ENCODE measurements at regions not wholly inside any gene's neighbourhood (a gene's known extent, or its start where the extent isn't known, plus 50 kb on each side); places are given as distances from the start of the nearest gene placed in this dataset.

DNA sequence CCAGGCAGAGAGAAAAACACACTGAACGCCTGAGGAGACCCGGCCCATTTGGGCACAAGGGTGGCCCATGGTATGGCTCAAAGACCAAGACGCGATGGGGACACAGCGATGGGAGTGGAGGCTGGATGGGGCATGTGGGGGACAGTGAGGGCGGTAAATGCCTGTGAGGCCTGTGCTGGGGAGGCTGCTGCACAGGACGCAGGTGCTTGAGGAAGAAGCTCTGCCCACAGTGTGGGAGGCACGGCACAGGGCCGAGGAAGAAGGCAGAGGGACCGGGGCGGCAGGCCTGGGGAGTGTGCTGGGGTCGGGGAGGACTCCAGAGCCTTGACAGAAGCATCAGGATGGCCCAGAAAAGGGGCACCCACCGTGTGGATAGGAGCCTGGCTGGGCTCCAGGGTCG is 75.9 kb upstream of the WNT11 start:
- Histone ChIP-seq H3K27me3 (ENCODE audit: control insufficient read depth, insufficient read depth, low read length) (peaks cover 62% of the 10 kb centered on the region), H3K9ac (ENCODE audit: low read depth, low read length) (no peak overlapping the region)

DNA sequence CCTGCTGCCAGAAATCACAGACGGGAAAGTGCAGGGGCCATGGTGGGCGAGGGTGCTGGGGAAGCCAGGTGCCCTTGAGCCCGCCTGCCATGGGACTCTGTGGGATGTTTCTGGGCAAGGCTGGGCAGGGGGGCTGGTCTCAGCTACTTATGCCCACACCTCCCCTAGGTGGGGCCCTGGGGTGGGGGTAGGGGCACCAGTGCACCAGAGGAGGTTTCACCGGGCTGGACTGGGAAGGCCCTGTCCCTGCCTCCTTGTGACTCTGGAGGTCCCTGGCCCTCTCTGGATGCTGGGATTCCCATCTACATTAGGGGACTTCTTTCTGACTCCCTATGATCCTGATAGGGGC is 75.2 kb upstream of the WNT11 start:
- Histone ChIP-seq H3K4me2 (ENCODE audit: low read length) (no peak overlapping the region), H3K27me3 (ENCODE audit: control insufficient read depth, insufficient read depth, low read length) (peaks cover 65% of the 10 kb centered on the region), H3K4me1 (ENCODE audit: control insufficient read depth, insufficient read depth, low read length) (no peaks in the 10 kb centered on the region), H3K4me3 (ENCODE audit: low read length) (no peak overlapping the region), H3K9ac (ENCODE audit: low read depth, low read length) (no peak overlapping the region), H3K9me3 (replicated peaks; ENCODE audit: low read length) (no peaks in the 10 kb centered on the region), H3K36me3 (ENCODE audit: insufficient read depth, low read length) (no peaks in the 10 kb centered on the region)

More for the DNA sequence above, 75.9 kb upstream of the WNT11 start:
- Histone ChIP-seq H3K4me1 (ENCODE audit: control insufficient read depth, insufficient read depth, low read length) (no peaks in the 10 kb centered on the region), H3K36me3 (ENCODE audit: insufficient read depth, low read length) (no peaks in the 10 kb centered on the region), H3K9me3 (replicated peaks; ENCODE audit: low read length) (no peaks in the 10 kb centered on the region), H3K4me3 (ENCODE audit: low read length) (no peak overlapping the region), H3K4me2 (ENCODE audit: low read length) (no peak overlapping the region)

DNA sequence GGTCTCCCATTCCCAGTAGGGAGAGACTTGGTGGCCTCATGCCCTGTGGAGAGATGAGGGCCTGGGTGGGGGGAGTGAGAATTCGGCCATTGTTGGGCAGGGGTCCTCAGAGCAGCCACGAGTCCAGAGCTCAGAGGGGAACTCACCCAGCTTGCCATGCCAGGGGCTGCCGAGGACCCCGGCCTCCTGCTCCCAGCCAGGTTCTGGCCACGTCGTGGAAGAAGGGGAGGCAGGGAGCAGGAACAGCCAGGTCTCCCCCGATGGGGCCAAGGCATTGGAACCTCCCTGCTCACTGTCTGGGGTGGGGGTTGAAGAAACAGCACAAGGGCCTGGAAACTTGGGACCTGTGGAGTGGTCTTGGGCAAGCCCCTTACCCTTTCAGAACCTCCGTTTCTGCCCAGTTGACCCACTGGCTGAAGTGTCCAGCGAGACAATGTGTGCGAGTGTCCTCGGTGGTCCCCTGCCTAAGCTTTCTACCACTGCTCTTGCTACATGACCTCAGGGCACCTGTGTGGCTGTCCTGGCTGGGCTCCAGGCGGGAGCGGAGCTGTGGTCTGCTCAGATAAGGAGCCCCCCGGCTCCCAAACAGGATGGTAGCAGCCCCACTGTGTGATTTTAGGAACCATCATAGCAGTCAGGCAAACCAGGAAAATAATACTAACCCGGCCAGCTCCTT is 74.7 kb upstream of the WNT11 start:
- Histone ChIP-seq H3K9ac (ENCODE audit: low read depth, low read length) (no peak overlapping the region), H3K36me3 (ENCODE audit: insufficient read depth, low read length) (no peaks in the 10 kb centered on the region), H3K4me3 (ENCODE audit: low read length) (no peak overlapping the region), H3K9me3 (replicated peaks; ENCODE audit: low read length) (no peaks in the 10 kb centered on the region), H3K4me1 (ENCODE audit: control insufficient read depth, insufficient read depth, low read length) (no peaks in the 10 kb centered on the region), H3K27me3 (ENCODE audit: control insufficient read depth, insufficient read depth, low read length) (peaks cover 68% of the 10 kb centered on the region), H3K4me2 (ENCODE audit: low read length) (no peak overlapping the region)

DNA sequence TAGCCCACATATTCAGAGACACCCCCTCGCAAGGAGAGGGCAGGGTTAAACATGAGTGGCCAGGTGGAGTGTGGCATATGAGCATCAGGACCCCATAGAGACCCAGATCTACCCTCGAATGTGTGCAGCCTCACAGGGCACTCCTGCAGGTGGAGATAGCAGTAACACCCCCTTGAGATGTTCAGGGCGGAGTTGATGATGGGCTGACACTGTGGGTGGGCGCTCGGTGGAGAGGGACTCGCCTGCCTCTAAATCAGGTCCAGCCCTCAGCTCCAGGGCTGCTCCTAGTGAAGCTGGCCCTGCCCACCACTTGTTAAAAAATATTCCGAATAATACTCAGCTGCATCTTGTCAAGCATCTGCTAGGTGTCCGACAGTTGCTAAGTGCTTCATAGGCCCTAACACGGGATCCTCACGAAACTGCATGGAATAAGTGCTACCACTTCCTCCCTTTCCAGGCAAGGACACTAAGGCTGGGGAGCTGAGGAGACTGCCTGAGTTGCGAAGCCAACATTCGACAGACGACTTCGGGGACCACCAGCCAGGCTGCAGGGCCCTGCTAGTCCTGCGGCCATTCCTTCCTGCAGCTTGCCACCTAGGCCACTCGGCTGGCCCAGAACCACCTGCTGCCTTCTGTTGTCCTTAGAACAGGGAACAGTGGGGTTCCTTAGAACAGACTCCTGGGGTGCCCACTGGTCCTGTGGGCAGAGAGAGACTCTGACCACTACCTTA is 74.0 kb upstream of the WNT11 start:
- H3K9me3 ChIP-seq (replicated peaks; ENCODE audit: low read length), result no peaks in the 10 kb centered on the region
- H3K27me3 ChIP-seq (ENCODE audit: control insufficient read depth, insufficient read depth, low read length), result peaks cover 68% of the 10 kb centered on the region
- H3K4me3 ChIP-seq (ENCODE audit: low read length), result no peak overlapping the region
- no peaks in the 10 kb centered on the region for H3K4me1 ChIP-seq (ENCODE audit: control insufficient read depth, insufficient read depth, low read length)
- no peaks in the 10 kb centered on the region for H3K36me3 ChIP-seq (ENCODE audit: insufficient read depth, low read length)
- H3K4me2 ChIP-seq (ENCODE audit: low read length), result no peak overlapping the region
- no peak overlapping the region for H3K9ac ChIP-seq (ENCODE audit: low read depth, low read length)

DNA sequence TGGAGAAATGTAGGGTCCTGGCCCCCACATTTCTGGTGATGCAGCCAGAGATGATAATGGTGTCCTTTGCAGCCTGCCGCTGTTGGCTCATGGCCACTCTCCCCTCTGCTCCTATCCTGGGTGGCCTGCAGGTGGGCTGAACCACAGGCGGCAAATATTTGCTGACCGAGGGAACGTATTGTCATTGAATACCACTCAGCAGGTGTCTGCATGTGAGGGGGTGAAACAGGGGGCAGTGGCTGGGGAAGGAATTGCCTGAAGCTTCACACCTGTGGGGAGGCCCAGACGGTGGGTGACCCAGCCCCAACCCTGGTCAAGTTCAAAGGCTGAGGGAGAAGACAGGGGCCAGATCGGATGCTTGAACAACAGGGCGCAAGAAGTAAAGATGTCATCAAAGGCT is 73.3 kb upstream of the WNT11 start:
- peaks cover 69% of the 10 kb centered on the region for H3K27me3 ChIP-seq (ENCODE audit: control insufficient read depth, insufficient read depth, low read length)
- H3K4me2 ChIP-seq (ENCODE audit: low read length), result no peak overlapping the region
- H3K4me3 ChIP-seq (ENCODE audit: low read length), result no peak overlapping the region
- H3K36me3 ChIP-seq (ENCODE audit: insufficient read depth, low read length), result no peaks in the 10 kb centered on the region
- H3K4me1 ChIP-seq (ENCODE audit: control insufficient read depth, insufficient read depth, low read length), result no peaks in the 10 kb centered on the region
- H3K9me3 ChIP-seq (replicated peaks; ENCODE audit: low read length), result no peaks in the 10 kb centered on the region
- H3K9ac ChIP-seq (ENCODE audit: low read depth, low read length), result no peak overlapping the region

GRCh38 chr11:76279038-76279437 is 72.7 kb upstream of the WNT11 start:
- Histone ChIP-seq H3K4me1 (ENCODE audit: control insufficient read depth, insufficient read depth, low read length) (no peaks in the 10 kb centered on the region), H3K4me2 (ENCODE audit: low read length) (no peak overlapping the region), H3K4me3 (ENCODE audit: low read length) (no peak overlapping the region), H3K36me3 (ENCODE audit: insufficient read depth, low read length) (no peaks in the 10 kb centered on the region), H3K9me3 (replicated peaks; ENCODE audit: low read length) (no peaks in the 10 kb centered on the region), H3K9ac (ENCODE audit: low read depth, low read length) (no peak overlapping the region), H3K27me3 (ENCODE audit: control insufficient read depth, insufficient read depth, low read length) (peaks cover 70% of the 10 kb centered on the region)

DNA sequence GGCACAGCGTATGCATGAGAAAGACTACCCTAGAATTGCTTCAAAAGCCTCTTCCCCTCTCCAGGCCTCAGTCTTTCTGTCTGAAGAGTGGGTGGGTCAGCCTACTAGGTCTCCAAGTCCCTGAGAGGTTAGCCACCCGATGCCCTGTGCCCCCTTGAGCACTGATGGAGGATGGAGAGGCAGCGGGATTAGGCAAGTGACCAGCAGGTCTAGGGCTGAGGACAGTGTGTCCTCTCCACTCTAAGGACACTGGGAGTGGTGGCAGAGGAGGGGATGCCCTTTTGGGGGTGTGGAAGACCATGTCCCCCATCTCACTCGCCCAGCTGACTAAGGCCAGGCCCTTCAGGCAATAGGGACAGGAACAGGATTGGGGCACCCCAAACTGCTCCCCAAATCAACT is 72.2 kb upstream of the WNT11 start:
- H3K4me2 ChIP-seq (ENCODE audit: low read length), result no peak overlapping the region
- H3K27me3 ChIP-seq (ENCODE audit: control insufficient read depth, insufficient read depth, low read length), result peaks cover 71% of the 10 kb centered on the region
- no peak overlapping the region for H3K4me3 ChIP-seq (ENCODE audit: low read length)
- H3K36me3 ChIP-seq (ENCODE audit: insufficient read depth, low read length), result no peaks in the 10 kb centered on the region
- H3K4me1 ChIP-seq (ENCODE audit: control insufficient read depth, insufficient read depth, low read length), result no peaks in the 10 kb centered on the region
- no peaks in the 10 kb centered on the region for H3K9me3 ChIP-seq (replicated peaks; ENCODE audit: low read length)
- no peak overlapping the region for H3K9ac ChIP-seq (ENCODE audit: low read depth, low read length)

DNA sequence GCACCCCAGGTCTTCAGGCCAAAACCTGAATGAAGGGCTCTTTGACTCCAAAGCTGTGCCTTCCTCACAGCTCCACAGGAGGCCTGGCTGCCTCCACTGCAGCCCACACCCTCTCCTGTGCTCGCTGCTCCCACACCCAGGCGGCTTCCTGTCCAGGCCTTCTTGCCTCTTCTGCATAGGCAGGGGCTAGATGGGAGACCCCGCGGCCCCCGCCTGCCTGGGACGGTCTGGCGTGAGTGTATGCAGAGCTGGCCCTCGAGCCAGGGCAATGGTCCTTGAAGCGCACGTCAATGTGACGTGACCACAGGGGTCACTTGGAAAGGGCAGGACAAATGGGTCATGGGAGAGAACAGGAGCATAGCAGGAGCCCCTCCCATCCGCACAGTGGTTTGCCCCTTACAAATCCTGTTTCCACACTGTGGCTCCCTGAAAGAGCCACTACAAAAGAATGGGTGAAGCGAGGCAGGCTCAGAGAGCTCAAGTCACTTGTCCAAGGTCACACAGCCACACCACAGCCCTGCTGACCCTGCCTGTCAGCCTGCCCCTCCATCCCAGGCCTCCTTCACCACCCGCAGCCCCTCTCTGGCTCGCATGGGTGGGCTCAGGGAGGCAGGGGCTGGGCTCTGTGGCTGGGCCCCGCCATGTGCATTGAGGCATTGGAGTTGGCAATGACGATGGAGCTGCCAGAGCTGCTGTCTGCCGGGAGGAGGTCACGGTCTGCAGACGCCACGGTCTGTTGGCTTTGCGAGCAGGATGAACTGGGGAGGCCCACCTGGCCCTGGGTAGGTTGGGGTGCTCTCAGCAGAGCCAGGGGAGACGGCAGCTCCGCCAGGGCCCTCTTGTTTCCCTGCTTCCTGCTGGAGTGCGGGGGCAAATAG is 71.2 kb upstream of the WNT11 start:
- Histone ChIP-seq H3K9ac (ENCODE audit: low read depth, low read length) (no peak overlapping the region), H3K36me3 (ENCODE audit: insufficient read depth, low read length) (no peaks in the 10 kb centered on the region), H3K4me1 (ENCODE audit: control insufficient read depth, insufficient read depth, low read length) (no peaks in the 10 kb centered on the region), H3K27me3 (ENCODE audit: control insufficient read depth, insufficient read depth, low read length) (peaks cover 66% of the 10 kb centered on the region), H3K4me3 (ENCODE audit: low read length) (no peak overlapping the region), H3K9me3 (replicated peaks; ENCODE audit: low read length) (no peaks in the 10 kb centered on the region), H3K4me2 (ENCODE audit: low read length) (no peak overlapping the region)

GRCh38 chr11:76276781-76277155 is 70.5 kb upstream of the WNT11 start:
- no peaks in the 10 kb centered on the region for H3K9me3 ChIP-seq (replicated peaks; ENCODE audit: low read length)

DNA sequence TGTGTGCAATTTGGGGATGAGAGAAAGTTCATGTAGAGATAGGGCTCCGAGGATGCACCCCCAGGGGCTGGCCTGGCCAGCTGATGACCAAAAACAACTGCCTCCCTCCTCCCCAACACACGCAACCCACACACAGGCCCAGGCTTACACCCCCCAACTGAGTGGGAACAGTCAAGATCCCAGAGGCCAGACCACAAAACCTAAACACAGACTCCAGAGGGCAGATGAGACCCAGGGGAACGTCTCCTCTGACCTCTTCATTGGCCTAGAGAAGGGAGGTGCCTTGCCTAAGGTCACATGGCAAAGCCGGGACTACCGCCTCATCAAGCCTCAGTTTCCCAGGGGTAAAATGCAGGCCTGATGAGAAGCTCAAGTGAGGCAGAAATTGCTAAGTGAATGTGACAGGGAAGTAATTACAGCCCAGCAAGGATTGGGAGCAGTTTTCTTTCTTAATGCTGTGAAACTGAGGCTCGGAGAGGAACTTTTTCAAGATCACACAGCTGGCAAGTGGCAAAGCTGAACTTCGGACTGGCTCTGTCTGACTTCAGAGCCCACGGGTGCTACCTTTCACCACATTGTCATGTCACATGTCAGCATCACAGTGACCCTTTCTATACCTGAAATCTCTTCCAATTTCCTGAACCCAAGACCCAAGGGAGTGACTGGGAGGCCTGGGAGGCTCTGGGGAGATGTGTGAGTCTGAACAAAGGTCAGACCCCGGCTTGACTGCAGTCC is 69.9 kb upstream of the WNT11 start:
- H3K4me2 ChIP-seq (ENCODE audit: low read length), result no peak overlapping the region
- H3K9me3 ChIP-seq (replicated peaks; ENCODE audit: low read length), result no peaks in the 10 kb centered on the region
- H3K36me3 ChIP-seq (ENCODE audit: insufficient read depth, low read length), result no peaks in the 10 kb centered on the region
- no peak overlapping the region for H3K4me3 ChIP-seq (ENCODE audit: low read length)
- H3K27me3 ChIP-seq (ENCODE audit: control insufficient read depth, insufficient read depth, low read length), result peaks cover 62% of the 10 kb centered on the region
- H3K9ac ChIP-seq (ENCODE audit: low read depth, low read length), result no peak overlapping the region
- no peaks in the 10 kb centered on the region for H3K4me1 ChIP-seq (ENCODE audit: control insufficient read depth, insufficient read depth, low read length)

More at GRCh38 chr11:76276781-76277155, 70.5 kb upstream of the WNT11 start:
- Histone ChIP-seq H3K36me3 (ENCODE audit: insufficient read depth, low read length) (no peaks in the 10 kb centered on the region), H3K4me3 (ENCODE audit: low read length) (no peak overlapping the region), H3K4me2 (ENCODE audit: low read length) (no peak overlapping the region), H3K27me3 (ENCODE audit: control insufficient read depth, insufficient read depth, low read length) (peaks cover 64% of the 10 kb centered on the region), H3K4me1 (ENCODE audit: control insufficient read depth, insufficient read depth, low read length) (no peaks in the 10 kb centered on the region), H3K9ac (ENCODE audit: low read depth, low read length) (no peak overlapping the region)

DNA sequence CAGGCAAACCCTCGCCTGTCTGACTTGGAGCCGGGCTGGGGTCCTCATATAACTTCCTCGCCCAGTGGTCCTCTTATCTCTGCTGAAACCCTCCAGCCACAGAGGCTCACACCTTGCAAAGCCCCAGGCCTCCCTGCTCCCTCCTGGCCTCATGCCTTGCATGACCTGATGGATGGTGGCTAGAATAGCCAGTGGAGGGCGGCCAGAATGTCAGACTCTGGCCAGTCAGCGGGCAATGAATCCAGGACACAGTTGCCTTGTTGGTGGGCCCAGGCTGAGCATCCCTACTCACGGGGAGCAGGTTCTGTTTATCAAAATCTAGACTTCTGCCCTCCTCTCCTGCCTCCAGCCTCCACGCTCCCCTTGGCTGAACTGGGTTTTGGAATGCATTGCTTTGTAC is 69.1 kb upstream of the WNT11 start:
- H3K9me3 ChIP-seq (replicated peaks; ENCODE audit: low read length), result no peaks in the 10 kb centered on the region
- H3K36me3 ChIP-seq (ENCODE audit: insufficient read depth, low read length), result no peaks in the 10 kb centered on the region
- no peaks in the 10 kb centered on the region for H3K4me1 ChIP-seq (ENCODE audit: control insufficient read depth, insufficient read depth, low read length)
- no peak overlapping the region for H3K9ac ChIP-seq (ENCODE audit: low read depth, low read length)
- H3K4me2 ChIP-seq (ENCODE audit: low read length), result no peak overlapping the region
- peaks cover 56% of the 10 kb centered on the region for H3K27me3 ChIP-seq (ENCODE audit: control insufficient read depth, insufficient read depth, low read length)
- no peak overlapping the region for H3K4me3 ChIP-seq (ENCODE audit: low read length)

All from skeletal muscle satellite cell (primary cell).